NCI-H460 (cell line): ENCODE measurements at regions not wholly inside any gene's neighbourhood (a gene's known extent, or its start where the extent isn't known, plus 50 kb on each side); places are given as distances from the start of the nearest gene placed in this dataset.
A peak's percentile ranks its signal among the peaks of the same experiment; 100 is the strongest.
"Not testable (repeated sequence)": the region's sequence is repeated elsewhere in the genome, so short reads cannot be mapped to it uniquely, and the experiment has no call there.

Source experiments
- DNase-seq: peaks from one replicate; pipeline ENCODE4 v3.0.0-alpha.2; 2016; ENCODE audit warnings: low read depth; ENCODE audit errors: extremely low read depth

GRCh38 chr2:39998617-39999016 lies 219.6 kb upstream of the THUMPD2 start:
- DNase-seq, result no peak

- DNase-seq, result peak; percentile 36
Measured at GRCh38 chr2:39996653-39997080, 217.6 kb upstream of the THUMPD2 start.

GRCh38 chr2:39995005-39995737 lies 216.1 kb upstream of the THUMPD2 start:
- DNase-seq, result no peak

GRCh38 chr2:39994151-39994550 lies 215.1 kb upstream of the THUMPD2 start:
- DNase-seq, result peak; percentile 18

GRCh38 chr2:39991298-39991697 lies 212.2 kb upstream of the THUMPD2 start:
- peak; percentile 35 for DNase-seq

- no peak for DNase-seq
Measured at GRCh38 chr2:39990335-39990900, 211.4 kb upstream of the THUMPD2 start.

- no peak for DNase-seq
Measured at GRCh38 chr2:39989888-39990287, 210.8 kb upstream of the THUMPD2 start.

GRCh38 chr2:39981883-39982311 lies 202.8 kb upstream of the THUMPD2 start:
- DNase-seq, result no peak

- no peak for DNase-seq
Measured at GRCh38 chr2:39975476-39976020, 196.5 kb upstream of the THUMPD2 start.

GRCh38 chr2:39968037-39968436 lies 189.0 kb upstream of the THUMPD2 start:
- DNase-seq, result no peak

GRCh38 chr2:39960681-39961080 lies 181.6 kb upstream of the THUMPD2 start:
- not testable (repeated sequence) for DNase-seq

- no peak for DNase-seq
Measured at GRCh38 chr2:39954346-39954745, 175.3 kb upstream of the THUMPD2 start.

GRCh38 chr2:39949131-39949530 lies 170.1 kb upstream of the THUMPD2 start:
- DNase-seq, result no peak

- DNase-seq, result no peak
Measured at GRCh38 chr2:39948016-39948719, 169.1 kb upstream of the THUMPD2 start.

GRCh38 chr2:39947294-39948015 lies 168.4 kb upstream of the THUMPD2 start:
- no peak for DNase-seq

GRCh38 chr2:39942950-39943349 lies 163.9 kb upstream of the THUMPD2 start:
- no peak for DNase-seq

GRCh38 chr2:39938035-39938835 lies 159.2 kb upstream of the THUMPD2 start:
- no peak for DNase-seq

GRCh38 chr2:39937621-39938020 lies 158.6 kb upstream of the THUMPD2 start:
- DNase-seq, result no peak

GRCh38 chr2:39934851-39935250 lies 155.8 kb upstream of the THUMPD2 start:
- DNase-seq, result no peak

- DNase-seq, result no peak
Measured at GRCh38 chr2:39933196-39933595, 154.1 kb upstream of the THUMPD2 start.
